WTC11 (cell line): ENCODE measurements at regions not wholly inside any gene's neighbourhood (a gene's known extent, or its start where the extent isn't known, plus 50 kb on each side); places are given as distances from the start of the nearest gene placed in this dataset.

Experiments
- ATAC-seq: fragments of 200-7000 bp; cut with Tn5 transposase; 2 replicates; pipeline ENCODE4 v1.10.0; 2021; ENCODE audit warnings: mild to moderate bottlenecking, moderate library complexity
- CTCF ChIA-PET: fragments of 300-600 bp; sonication (Branson Sonifier 250); formaldehyde crosslinking; loops from one replicate; lab custom pipeline; 2021; ENCODE audit warnings: antibody characterized with exemption; lab: Charles Lee
- POLR2A ChIA-PET: fragments of 350-600 bp; sonication (Branson Sonifier 250); formaldehyde crosslinking; loops from one replicate; lab custom pipeline; 2021; ENCODE audit warnings: antibody characterized with exemption; lab: Charles Lee
- DNase-seq: peaks from one replicate; pipeline ENCODE4 v3.0.0; 2021; ENCODE audit warnings: low spot score
- H3K27ac Mint-ChIP-seq: 2 replicates; pipeline ENCODE4 v1.8.0; 2021; ENCODE audit warnings: mixed read lengths
- H3K27me3 Mint-ChIP-seq: 2 replicates; pipeline ENCODE4 v1.8.0; 2021; ENCODE audit warnings: low read depth, mild to moderate bottlenecking, moderate library complexity, mixed read lengths
- H3K36me3 Mint-ChIP-seq: 2 replicates; pipeline ENCODE4 v1.8.0; 2021; ENCODE audit warnings: mixed read lengths
- H3K4me1 Mint-ChIP-seq: 2 replicates; pipeline ENCODE4 v1.8.0; 2022; ENCODE audit warnings: mixed read lengths
- H3K4me3 Mint-ChIP-seq: 2 replicates; pipeline ENCODE4 v1.8.0; 2021; ENCODE audit warnings: mild to moderate bottlenecking, moderate library complexity, mixed read lengths
- H3K9me3 Mint-ChIP-seq: 2 replicates; pipeline ENCODE4 v1.8.0; 2021; ENCODE audit warnings: mixed read lengths
- AFF4 ChIP-seq: sonication (generic); formaldehyde crosslinking; IDR thresholded peaks from 2 replicates; pipeline ENCODE4 v1.8.1; 2023; ENCODE audit warnings: mild to moderate bottlenecking, missing genetic modification reagents, borderline replicate concordance
- ARID4B ChIP-seq: sonication (generic); formaldehyde crosslinking; IDR thresholded peaks from 2 replicates; pipeline ENCODE4 v1.8.0; 2023; ENCODE audit warnings: missing genetic modification reagents, mild to moderate bottlenecking, borderline replicate concordance
- CREB1 ChIP-seq: sonication (generic); formaldehyde crosslinking; IDR thresholded peaks from 2 replicates; pipeline ENCODE4 v1.8.0; 2023; ENCODE audit warnings: mild to moderate bottlenecking, missing genetic modification reagents
- EMX1 ChIP-seq: fragments of 250-450 bp; sonication (Bioruptor Pico); IDR thresholded peaks from 2 replicates; pipeline ENCODE4 v1.8.0; 2021; ENCODE audit warnings: mild to moderate bottlenecking
- ESRRA ChIP-seq: sonication (generic); formaldehyde crosslinking; IDR thresholded peaks from 2 replicates; pipeline ENCODE4 v1.8.1; 2022; ENCODE audit warnings: mild to moderate bottlenecking, missing genetic modification reagents, borderline replicate concordance
- GRHL2 ChIP-seq: fragments of 250-450 bp; sonication (Bioruptor Pico); IDR thresholded peaks from 2 replicates; pipeline ENCODE4 v1.8.0; 2022; ENCODE audit warnings: mild to moderate bottlenecking, moderate library complexity; ENCODE audit not compliant: insufficient replicate concordance, severe bottlenecking
- IRF2 ChIP-seq: sonication (generic); formaldehyde crosslinking; IDR thresholded peaks from 2 replicates; pipeline ENCODE4 v1.8.0; 2022; ENCODE audit warnings: low read depth, missing genetic modification reagents, borderline replicate concordance
- SMAD3 ChIP-seq: sonication (generic); formaldehyde crosslinking; IDR thresholded peaks from 2 replicates; pipeline ENCODE4 v1.8.0; 2022; ENCODE audit warnings: missing genetic modification reagents, mild to moderate bottlenecking, borderline replicate concordance
- STAT6 ChIP-seq: sonication (generic); formaldehyde crosslinking; conservative IDR thresholded peaks from 2 replicates; pipeline ENCODE4 v1.8.1; 2023; ENCODE audit warnings: mild to moderate bottlenecking, low read depth, missing genetic modification reagents, moderate library complexity
- TEAD4 ChIP-seq: sonication (generic); formaldehyde crosslinking; IDR thresholded peaks from 2 replicates; pipeline ENCODE4 v1.8.0; 2022; ENCODE audit warnings: mild to moderate bottlenecking, missing genetic modification reagents
- ZNF671 ChIP-seq: fragments of 250-450 bp; sonication (Bioruptor Pico); IDR thresholded peaks from 2 replicates; pipeline ENCODE4 v1.8.0; 2021; ENCODE audit warnings: mild to moderate bottlenecking

GRCh38 chr6:11961923-11962322, 50.2 kb upstream of the HIVEP1 start:
- no peak overlapping the region for H3K27ac Mint-ChIP-seq
- no peaks in the 10 kb centered on the region for H3K27me3 Mint-ChIP-seq
- ATAC-seq (no peak), DNase-seq (no peak)
- TF ChIP-seq EMX1 (CRISPR knock-in tag) = no peak
- no peak for TF ChIP-seq IRF2 (CRISPR knock-in tag)
- TF ChIP-seq CREB1 = no peak
- TF ChIP-seq, all 79 proteins: peak for 0
- CTCF ChIA-PET = no interaction called here
- Mint-ChIP-seq H3K4me3 (no peak overlapping the region), H3K4me1 (peaks cover 15% of the 10 kb centered on the region), H3K36me3 (no peaks in the 10 kb centered on the region), H3K9me3 (peaks cover 7% of the 10 kb centered on the region)
- POLR2A ChIA-PET = no interaction called here

GRCh38 chr6:11960909-11961779, 51.0 kb upstream of the HIVEP1 start:
- CTCF ChIA-PET = no interaction called here

More at GRCh38 chr6:11960909-11961779, 51.0 kb upstream of the HIVEP1 start:
- H3K27ac Mint-ChIP-seq = no peak overlapping the region
- H3K4me1 Mint-ChIP-seq = peaks cover 15% of the 10 kb centered on the region
- H3K27me3 Mint-ChIP-seq = no peaks in the 10 kb centered on the region
- H3K9me3 Mint-ChIP-seq = peaks cover 11% of the 10 kb centered on the region
- POLR2A ChIA-PET = no interaction called here
- no peaks in the 10 kb centered on the region for H3K36me3 Mint-ChIP-seq
- H3K4me3 Mint-ChIP-seq = no peak overlapping the region
- no peak for ATAC-seq
- DNase-seq = no peak
- TF ChIP-seq TEAD4 (CRISPR knock-in tag) (no peak), SMAD3 (CRISPR knock-in tag) (no peak), AFF4 (CRISPR knock-in tag) (no peak), ESRRA (CRISPR knock-in tag) (no peak), GRHL2 (no peak), ARID4B (CRISPR knock-in tag) (no peak), STAT6 (no peak), ZNF671 (CRISPR knock-in tag) (no peak)
